ENCODE measurements at regions not wholly inside any gene's neighbourhood (a gene's known extent, or its start where the extent isn't known, plus 50 kb on each side); places are given as distances from the start of the nearest gene placed in this dataset.

GRCh38 chr10:36171953-36172940 is 530.2 kb upstream of the FZD8 start:
- no peaks in the 10 kb centered on the region for H3K27me3 ChIP-seq
- no peak for TF ChIP-seq POLR2A (IDR thresholded peaks at IDR 0.05)
- no peak for TF ChIP-seq CTCF (IDR thresholded peaks at IDR 0.05)
- 52 to 58% methylated on average over 10 of the region's 10 CpGs for WGBS, 2 donors
- H3K4me1 ChIP-seq: no peaks in the 10 kb centered on the region
- no peak overlapping the region for H3K4me3 ChIP-seq
- intact Hi-C loops (cut with DNase I): no loop called here
- ATAC-seq (no peak), DNase-seq (no peak)
- no peaks in the 10 kb centered on the region for H3K36me3 ChIP-seq (replicated peaks in 1 of 2; ENCODE audit: insufficient read depth in 1 of 2, low read depth in 2 of 2)
- no peaks in the 10 kb centered on the region for H3K9me3 ChIP-seq
- no peak overlapping the region for H3K27ac ChIP-seq

- Histone ChIP-seq H3K4me3 (no peak overlapping the region), H3K4me1 (no peaks in the 10 kb centered on the region), H3K27me3 (no peaks in the 10 kb centered on the region), H3K36me3 (replicated peaks in 1 of 2; ENCODE audit: insufficient read depth in 1 of 2, low read depth in 2 of 2) (no peaks in the 10 kb centered on the region), H3K9me3 (no peaks in the 10 kb centered on the region), H3K27ac (no peak overlapping the region)
- 36 to 59% methylated on average over 1 of the region's 1 CpG for WGBS, 2 donors
- intact Hi-C loops (cut with DNase I): no loop called here
- DNase-seq: no peak
- no peak for ATAC-seq
- TF ChIP-seq CTCF (IDR thresholded peaks at IDR 0.05) (no peak), POLR2A (IDR thresholded peaks at IDR 0.05) (no peak)
Measured at GRCh38 chr10:36171556-36171952, 529.5 kb upstream of the FZD8 start.

GRCh38 chr10:36170943-36171501 is 528.9 kb upstream of the FZD8 start:
- Histone ChIP-seq H3K4me1 (no peaks in the 10 kb centered on the region), H3K27me3 (no peaks in the 10 kb centered on the region), H3K27ac (no peak overlapping the region), H3K36me3 (replicated peaks in 1 of 2; ENCODE audit: insufficient read depth in 1 of 2, low read depth in 2 of 2) (no peaks in the 10 kb centered on the region), H3K9me3 (no peaks in the 10 kb centered on the region), H3K4me3 (no peak overlapping the region)
- DNase-seq: no peak
- no peak for ATAC-seq
- WGBS, 2 donors: 52 to 65% methylated on average over 4 of the region's 4 CpGs
- TF ChIP-seq CTCF (IDR thresholded peaks at IDR 0.05) (no peak), POLR2A (IDR thresholded peaks at IDR 0.05) (no peak)
- intact Hi-C loops (cut with DNase I): no loop called here

GRCh38 chr10:36170142-36170719 is 528.1 kb upstream of the FZD8 start:
- Histone ChIP-seq H3K27me3 (no peaks in the 10 kb centered on the region), H3K4me1 (no peaks in the 10 kb centered on the region), H3K27ac (no peak overlapping the region), H3K4me3 (no peak overlapping the region), H3K9me3 (no peaks in the 10 kb centered on the region), H3K36me3 (replicated peaks in 1 of 2; ENCODE audit: insufficient read depth in 1 of 2, low read depth in 2 of 2) (no peaks in the 10 kb centered on the region)
- no peak for TF ChIP-seq CTCF (IDR thresholded peaks at IDR 0.05)
- no peak for TF ChIP-seq POLR2A (IDR thresholded peaks at IDR 0.05)
- intact Hi-C loops (cut with DNase I): no loop called here
- ATAC-seq (no peak), DNase-seq (no peak)
- 60 to 70% methylated on average over 2 of the region's 2 CpGs for WGBS, 2 donors
